ENCODE measurements at regions not wholly inside any gene's neighbourhood (a gene's known extent, or its start where the extent isn't known, plus 50 kb on each side); places are given as distances from the start of the nearest gene placed in this dataset.
A peak's percentile ranks its signal among the peaks of the same experiment; 100 is the strongest.

GRCh38 chr4:71680706-71681105, 103.2 kb downstream of the GC start:
- no peaks in the 10 kb centered on the region for H3K36me3 ChIP-seq
- H3K4me1 ChIP-seq (ENCODE audit: low read depth), result no peaks in the 10 kb centered on the region
- DNase-seq (ENCODE audit: low read depth in 1 of 2, low spot score in 1 of 2), result peak in 1 of 2 donors; percentile 31
- H3K27me3 ChIP-seq, result no peaks in the 10 kb centered on the region
- no peak overlapping the region for H3K4me3 ChIP-seq
- no peak overlapping the region for H3K27ac ChIP-seq
- H3K9me3 ChIP-seq (ENCODE audit: low read depth), result no peaks in the 10 kb centered on the region
- TF ChIP-seq, protein P1, sequence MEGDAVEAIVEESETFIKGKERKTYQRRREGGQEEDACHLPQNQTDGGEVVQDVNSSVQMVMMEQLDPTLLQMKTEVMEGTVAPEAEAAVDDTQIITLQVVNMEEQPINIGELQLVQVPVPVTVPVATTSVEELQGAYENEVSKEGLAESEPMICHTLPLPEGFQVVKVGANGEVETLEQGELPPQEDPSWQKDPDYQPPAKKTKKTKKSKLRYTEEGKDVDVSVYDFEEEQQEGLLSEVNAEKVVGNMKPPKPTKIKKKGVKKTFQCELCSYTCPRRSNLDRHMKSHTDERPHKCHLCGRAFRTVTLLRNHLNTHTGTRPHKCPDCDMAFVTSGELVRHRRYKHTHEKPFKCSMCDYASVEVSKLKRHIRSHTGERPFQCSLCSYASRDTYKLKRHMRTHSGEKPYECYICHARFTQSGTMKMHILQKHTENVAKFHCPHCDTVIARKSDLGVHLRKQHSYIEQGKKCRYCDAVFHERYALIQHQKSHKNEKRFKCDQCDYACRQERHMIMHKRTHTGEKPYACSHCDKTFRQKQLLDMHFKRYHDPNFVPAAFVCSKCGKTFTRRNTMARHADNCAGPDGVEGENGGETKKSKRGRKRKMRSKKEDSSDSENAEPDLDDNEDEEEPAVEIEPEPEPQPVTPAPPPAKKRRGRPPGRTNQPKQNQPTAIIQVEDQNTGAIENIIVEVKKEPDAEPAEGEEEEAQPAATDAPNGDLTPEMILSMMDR (IDR thresholded peaks at IDR 0.05; ENCODE audit: low read depth, low read length), result no peak

GRCh38 chr4:71677568-71677967, 106.3 kb downstream of the GC start:
- no peaks in the 10 kb centered on the region for H3K9me3 ChIP-seq (ENCODE audit: low read depth)
- H3K27me3 ChIP-seq, result no peaks in the 10 kb centered on the region
- no peak overlapping the region for H3K4me3 ChIP-seq
- no peaks in the 10 kb centered on the region for H3K36me3 ChIP-seq
- H3K27ac ChIP-seq, result no peak overlapping the region
- H3K4me1 ChIP-seq (ENCODE audit: low read depth), result no peaks in the 10 kb centered on the region
- no peak for DNase-seq (ENCODE audit: low read depth in 1 of 2, low spot score in 1 of 2)
- TF ChIP-seq, protein P1 (IDR thresholded peaks at IDR 0.05; ENCODE audit: low read depth, low read length), result no peak

DNA sequence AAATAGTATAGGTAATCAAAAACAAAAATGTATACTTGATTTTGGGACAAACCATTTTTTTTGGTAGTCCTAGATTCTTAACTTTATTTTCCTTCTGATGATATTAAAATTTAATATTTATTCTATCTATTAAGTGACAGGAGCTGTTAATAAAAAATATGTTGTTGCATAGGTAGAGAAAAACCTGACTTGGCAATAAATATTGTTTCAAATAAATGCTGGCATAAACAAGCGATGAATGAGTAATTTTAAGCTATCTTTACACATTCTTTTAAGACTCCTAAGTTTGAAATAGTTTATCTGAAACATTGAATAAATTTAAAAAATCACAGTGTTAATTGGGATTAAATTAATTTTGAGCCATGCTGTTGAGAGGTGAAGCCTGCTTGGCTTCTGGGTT, 114.6 kb downstream of the GC start:
- H3K27me3 ChIP-seq, result no peaks in the 10 kb centered on the region
- H3K9me3 ChIP-seq (ENCODE audit: low read depth), result no peaks in the 10 kb centered on the region
- H3K27ac ChIP-seq, result no peak overlapping the region
- DNase-seq (ENCODE audit: low read depth in 1 of 2, low spot score in 1 of 2), result no peak
- TF ChIP-seq, protein P1 (IDR thresholded peaks at IDR 0.05; ENCODE audit: low read depth, low read length), result no peak
- H3K36me3 ChIP-seq, result no peaks in the 10 kb centered on the region
- H3K4me3 ChIP-seq, result no peak overlapping the region
- H3K4me1 ChIP-seq (ENCODE audit: low read depth), result peaks cover 1% of the 10 kb centered on the region

DNA sequence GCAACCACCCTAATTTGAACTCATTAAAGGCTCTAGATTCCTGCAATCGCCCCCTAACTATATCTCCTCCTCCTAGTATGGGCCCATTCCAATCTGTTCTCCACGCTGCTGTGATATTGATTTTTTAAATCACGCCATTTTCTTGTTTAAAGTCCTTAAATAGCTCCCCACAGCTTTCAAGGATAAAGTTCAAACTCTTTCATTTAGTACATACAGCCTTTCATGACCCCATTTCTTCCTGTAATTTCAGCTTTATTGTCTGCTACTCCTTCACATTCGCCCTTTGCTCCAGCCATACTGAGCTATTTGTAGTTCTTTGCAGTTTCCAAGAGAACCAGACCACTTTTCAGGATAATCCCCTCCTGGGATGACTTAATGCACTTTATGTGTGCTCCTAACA, 118.5 kb downstream of the GC start:
- Histone ChIP-seq H3K4me1 (ENCODE audit: low read depth) (peaks cover 4% of the 10 kb centered on the region), H3K4me3 (no peak overlapping the region), H3K9me3 (ENCODE audit: low read depth) (no peaks in the 10 kb centered on the region), H3K27me3 (no peaks in the 10 kb centered on the region), H3K36me3 (no peaks in the 10 kb centered on the region), H3K27ac (no peak overlapping the region)
- DNase-seq (ENCODE audit: low read depth in 1 of 2, low spot score in 1 of 2), result no peak
- TF ChIP-seq, protein P1 (IDR thresholded peaks at IDR 0.05; ENCODE audit: low read depth, low read length), result no peak

DNA sequence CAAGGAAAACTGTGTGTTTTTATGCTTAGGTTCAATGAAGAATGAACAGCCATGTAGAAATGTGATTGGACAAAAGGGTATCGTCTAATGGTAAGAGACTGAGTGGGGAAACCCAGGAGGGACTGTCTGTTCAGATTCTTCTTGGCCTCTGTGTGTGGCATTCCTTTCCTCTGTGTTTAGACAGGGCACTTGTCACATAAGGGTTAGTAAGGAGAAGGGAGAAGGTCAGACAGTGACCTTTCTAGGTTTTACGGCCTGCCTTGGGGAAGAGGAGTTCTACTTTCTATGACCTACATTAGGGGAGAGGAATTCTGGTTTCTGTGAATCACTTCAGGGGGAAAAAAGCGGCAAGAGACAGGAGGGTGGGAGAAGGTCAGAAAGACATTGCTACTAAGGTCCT, 119.5 kb downstream of the GC start:
- no peaks in the 10 kb centered on the region for H3K27me3 ChIP-seq
- H3K4me3 ChIP-seq, result no peak overlapping the region
- TF ChIP-seq, protein P1 (IDR thresholded peaks at IDR 0.05; ENCODE audit: low read depth, low read length), result no peak
- H3K4me1 ChIP-seq (ENCODE audit: low read depth), result peaks cover 4% of the 10 kb centered on the region
- no peak for DNase-seq (ENCODE audit: low read depth in 1 of 2, low spot score in 1 of 2)
- H3K9me3 ChIP-seq (ENCODE audit: low read depth), result no peaks in the 10 kb centered on the region
- no peak overlapping the region for H3K27ac ChIP-seq
- no peaks in the 10 kb centered on the region for H3K36me3 ChIP-seq

- no peaks in the 10 kb centered on the region for H3K36me3 ChIP-seq
- TF ChIP-seq, protein P1 (IDR thresholded peaks at IDR 0.05; ENCODE audit: low read depth, low read length), result no peak
These were observed 120.1 kb downstream of the GC start for GRCh38 chr4:71663780-71664179.

More at GRCh38 chr4:71663780-71664179, 120.1 kb downstream of the GC start:
- H3K9me3 ChIP-seq (ENCODE audit: low read depth), result no peaks in the 10 kb centered on the region
- H3K4me3 ChIP-seq, result no peak overlapping the region
- H3K27me3 ChIP-seq, result no peaks in the 10 kb centered on the region
- no peak for DNase-seq (ENCODE audit: low read depth in 1 of 2, low spot score in 1 of 2)
- H3K4me1 ChIP-seq (ENCODE audit: low read depth), result peaks cover 4% of the 10 kb centered on the region
- H3K27ac ChIP-seq, result no peak overlapping the region

All from cardiac muscle cell (in vitro differentiated cells and primary cell).